Dendritic cell treated with granulocyte-macrophage colony-stimulating factor and Interleukin-4, amounts not matched to agents 40 ng/mL and 50 ng/mL, for 4 days (primary cell): ENCODE measurements at regions not wholly inside any gene's neighbourhood (a gene's known extent, or its start where the extent isn't known, plus 50 kb on each side); places are given as distances from the start of the nearest gene placed in this dataset.

Source experiments
- H3K27ac Mint-ChIP-seq: one replicate; pipeline ENCODE4 v1.8.0; 2022; ENCODE audit warnings: mild to moderate bottlenecking, mixed read lengths
- H3K27me3 Mint-ChIP-seq: one replicate; pipeline ENCODE4 v1.8.0; 2022; ENCODE audit warnings: mild to moderate bottlenecking, mixed read lengths
- H3K36me3 Mint-ChIP-seq: one replicate; pipeline ENCODE4 v1.8.0; 2022; ENCODE audit warnings: low read depth, mixed read lengths
- H3K4me1 Mint-ChIP-seq: one replicate; pipeline ENCODE4 v1.8.0; 2022; ENCODE audit warnings: low read depth, mixed read lengths
- H3K4me3 Mint-ChIP-seq: one replicate; pipeline ENCODE4 v1.8.0; 2022; ENCODE audit warnings: mild to moderate bottlenecking, moderate library complexity, mixed read lengths
- H3K9me3 Mint-ChIP-seq: one replicate; pipeline ENCODE4 v1.8.0; 2022; ENCODE audit warnings: mixed read lengths
- intact Hi-C: fragments of 100-400 bp; cut with micrococcal nuclease; formaldehyde crosslinking; loops from one replicate; pipeline ENCODE4 v1.15.0; 2022

DNA sequence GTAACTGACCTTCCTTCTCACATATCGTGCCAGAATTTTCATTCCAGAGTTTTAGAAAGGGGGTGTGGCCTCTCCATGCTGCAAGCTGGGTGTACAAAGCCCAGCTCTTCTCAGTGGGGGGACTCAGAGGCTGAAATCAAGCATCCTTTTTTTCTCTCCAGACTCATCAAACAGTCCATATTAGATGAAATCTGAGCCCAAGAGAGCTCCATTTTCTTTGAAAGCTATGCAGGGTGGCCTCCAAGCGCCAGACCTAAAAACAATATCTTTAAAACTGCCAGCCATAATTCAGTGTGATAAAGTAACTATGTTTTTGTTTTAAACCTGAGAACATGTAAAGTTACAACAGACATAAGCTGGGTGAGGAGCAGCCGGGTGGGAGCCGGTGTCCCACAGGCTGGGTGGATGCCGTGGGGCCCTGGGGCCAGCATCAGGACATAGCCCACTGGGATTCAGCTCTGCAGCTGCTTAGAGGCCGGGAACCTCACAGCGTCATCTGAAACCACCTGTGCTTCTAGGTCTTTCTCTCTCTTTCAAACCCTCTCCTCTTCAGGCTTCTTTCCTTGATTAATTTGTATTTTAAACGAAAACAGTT lies 249.2 kb downstream of the ZNF536 start:
- Mint-ChIP-seq H3K9me3 (peaks cover 26% of the 10 kb centered on the region), H3K4me1 (no peaks in the 10 kb centered on the region), H3K27ac (no peak overlapping the region), H3K36me3 (no peaks in the 10 kb centered on the region), H3K4me3 (no peak overlapping the region), H3K27me3 (no peaks in the 10 kb centered on the region)
- intact Hi-C loops = no loop called here

DNA sequence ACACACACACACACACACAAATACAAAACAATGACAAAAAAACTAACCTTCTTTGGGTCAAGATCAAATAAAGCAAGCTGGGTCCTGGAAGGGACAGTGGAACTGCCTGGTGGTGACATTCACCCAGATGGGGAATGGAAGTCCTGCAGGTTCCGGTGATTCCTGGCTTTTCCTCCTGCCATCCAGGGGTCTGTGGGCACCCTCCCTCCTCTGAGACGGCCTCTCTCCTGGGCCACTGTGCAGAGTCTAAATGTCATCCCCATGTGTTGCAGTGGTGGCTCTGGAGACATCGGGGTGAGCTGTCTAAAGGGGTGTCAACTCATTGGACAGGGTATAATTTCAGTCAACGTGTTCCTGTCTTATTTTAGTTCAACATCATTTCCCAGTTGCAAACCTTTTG lies 248.2 kb downstream of the ZNF536 start:
- H3K27me3 Mint-ChIP-seq = no peaks in the 10 kb centered on the region
- no peaks in the 10 kb centered on the region for H3K4me1 Mint-ChIP-seq
- no peaks in the 10 kb centered on the region for H3K36me3 Mint-ChIP-seq
- H3K27ac Mint-ChIP-seq = no peak overlapping the region
- no peak overlapping the region for H3K4me3 Mint-ChIP-seq
- peaks cover 26% of the 10 kb centered on the region for H3K9me3 Mint-ChIP-seq
- intact Hi-C loops = no loop called here

DNA sequence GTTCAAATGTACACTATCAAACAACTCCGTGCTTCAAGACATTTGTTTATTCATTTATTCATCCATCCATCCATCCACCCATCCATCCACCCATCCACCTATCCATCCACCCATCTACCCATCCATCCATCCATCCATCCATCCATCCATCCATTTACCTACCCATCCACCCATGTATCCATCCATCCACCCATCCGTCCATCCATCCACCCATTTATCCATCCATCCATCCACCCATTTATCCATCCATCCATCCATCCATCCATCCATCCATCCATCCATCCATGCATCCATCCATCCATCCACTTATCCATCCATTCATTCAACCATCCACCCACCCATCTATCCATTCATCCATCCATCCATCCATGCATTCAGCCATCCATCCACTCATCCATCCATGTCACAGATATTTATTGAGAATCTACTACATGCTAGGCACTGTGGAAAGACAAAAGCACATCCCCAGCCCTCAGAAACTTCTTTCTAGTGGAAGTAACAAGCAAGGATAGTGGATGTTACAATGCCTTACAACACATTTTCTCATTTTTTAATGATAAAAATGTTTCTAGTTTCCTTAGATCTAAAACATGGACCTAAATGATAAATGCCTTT lies 237.6 kb downstream of the ZNF536 start:
- H3K36me3 Mint-ChIP-seq = no peaks in the 10 kb centered on the region
- H3K27ac Mint-ChIP-seq = no peak overlapping the region
- no peaks in the 10 kb centered on the region for H3K4me1 Mint-ChIP-seq
- no peak overlapping the region for H3K4me3 Mint-ChIP-seq
- H3K9me3 Mint-ChIP-seq = no peaks in the 10 kb centered on the region
- no peaks in the 10 kb centered on the region for H3K27me3 Mint-ChIP-seq
- intact Hi-C loops = no loop called here

DNA sequence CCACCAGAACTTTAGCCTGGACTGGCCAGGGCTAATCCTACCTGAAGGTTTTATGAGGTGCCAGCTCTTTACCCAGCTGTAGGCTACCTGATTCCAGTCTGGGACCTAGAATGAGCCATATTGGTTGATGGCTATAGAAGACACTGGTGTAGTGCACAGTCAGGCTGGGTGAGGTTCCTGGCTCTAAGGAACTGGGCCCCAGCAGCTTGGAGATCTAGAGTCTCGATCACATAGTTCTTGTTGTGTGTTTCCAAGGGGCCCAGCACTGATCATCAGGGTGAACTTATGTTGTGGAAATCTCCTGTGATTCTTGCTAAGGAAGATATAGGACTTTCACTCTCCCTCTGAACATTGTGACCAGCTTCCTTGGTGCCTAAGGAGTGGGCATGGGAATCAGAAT lies 236.3 kb downstream of the ZNF536 start:
- no peaks in the 10 kb centered on the region for H3K36me3 Mint-ChIP-seq
- no peaks in the 10 kb centered on the region for H3K9me3 Mint-ChIP-seq
- H3K4me1 Mint-ChIP-seq = no peaks in the 10 kb centered on the region
- no peak overlapping the region for H3K27ac Mint-ChIP-seq
- no peak overlapping the region for H3K4me3 Mint-ChIP-seq
- no peaks in the 10 kb centered on the region for H3K27me3 Mint-ChIP-seq
- intact Hi-C loops = no loop called here
